Natural killer cell (primary cell): ENCODE measurements at regions not wholly inside any gene's neighbourhood (a gene's known extent, or its start where the extent isn't known, plus 50 kb on each side); places are given as distances from the start of the nearest gene placed in this dataset.

Experiments
- ATAC-seq, 3 donors: fragments of 150-1000 bp in 2 of 3; fragments of 200-7000 bp in 1 of 3; cut with Tn5 transposase; 1 replicate in 1 of 3; 2 replicates in 2 of 3; pipeline ENCODE4 v1.10.0; 2021; ENCODE audit warnings: mild to moderate bottlenecking in 2 of 3, moderate library complexity in 2 of 3
- DNase-seq, 2 donors: peaks; one replicate each; pipeline versions ENCODE4 v3.0.0 to v3.0.0-alpha.2; 2013 to 2021; ENCODE audit warnings: mixed read lengths in 1 of 2
- H3K27ac ChIP-seq: one replicate; pipeline ENCODE4 v1.5.1; 2013; ENCODE audit warnings: mild to moderate bottlenecking, low read length
- H3K27me3 ChIP-seq: one replicate; pipeline ENCODE4 v1.6.1; 2013; ENCODE audit warnings: low read length; ENCODE audit not compliant: control insufficient read depth, insufficient read depth
- H3K36me3 ChIP-seq: one replicate; pipeline ENCODE4 v1.6.1; 2013; ENCODE audit warnings: low read length; ENCODE audit not compliant: control insufficient read depth, insufficient read depth
- H3K4me1 ChIP-seq: one replicate; pipeline ENCODE4 v1.6.1; 2013; ENCODE audit warnings: low read length; ENCODE audit not compliant: control insufficient read depth, insufficient read depth
- H3K4me3 ChIP-seq: one replicate; pipeline ENCODE4 v1.5.1; 2013; ENCODE audit warnings: low read length
- H3K9me3 ChIP-seq: one replicate; pipeline ENCODE4 v1.6.1; 2013; ENCODE audit warnings: low read length; ENCODE audit not compliant: control insufficient read depth, insufficient read depth
- H3K27ac Mint-ChIP-seq, 2 donors: one replicate each; pipeline ENCODE4 v1.8.0; 2022; ENCODE audit warnings: mild to moderate bottlenecking in 2 of 2, mixed read lengths in 2 of 2, moderate library complexity in 1 of 2
- H3K27me3 Mint-ChIP-seq, 2 donors: one replicate each; pipeline ENCODE4 v1.8.0; 2022; ENCODE audit warnings: low read depth in 2 of 2, mixed read lengths in 2 of 2
- H3K36me3 Mint-ChIP-seq: one replicate; pipeline ENCODE4 v1.8.0; 2022; ENCODE audit warnings: mixed read lengths
- H3K4me1 Mint-ChIP-seq, 2 donors: one replicate each; pipeline ENCODE4 v1.8.0; 2022; ENCODE audit warnings: mixed read lengths in 2 of 2
- H3K4me3 Mint-ChIP-seq: one replicate; pipeline ENCODE4 v1.8.0; 2022; ENCODE audit warnings: mild to moderate bottlenecking, moderate library complexity, mixed read lengths
- H3K9me3 Mint-ChIP-seq, 2 donors: one replicate each; pipeline ENCODE4 v1.8.0; 2022; ENCODE audit warnings: mixed read lengths in 2 of 2
- WGBS: methylation state at CpG from one replicate; pipeline ENCODE4 v1.1.7; 2013; ENCODE audit warnings: missing lambda C conversion rate; ENCODE audit not compliant: insufficient coverage; 5-methylcytosine and 5-hydroxymethylcytosine counted together
- intact Hi-C: fragments of 100-400 bp; cut with micrococcal nuclease; formaldehyde crosslinking; loops from one replicate; pipeline ENCODE4 v1.14.2; 2022
- TF ChIP-seq, protein P1 (sequence below): fragments of 200-600 bp; IDR thresholded peaks from one replicate; pipeline ENCODE4 v1.8.0; 2022; ENCODE audit warnings: antibody characterized with exemption

DNA sequence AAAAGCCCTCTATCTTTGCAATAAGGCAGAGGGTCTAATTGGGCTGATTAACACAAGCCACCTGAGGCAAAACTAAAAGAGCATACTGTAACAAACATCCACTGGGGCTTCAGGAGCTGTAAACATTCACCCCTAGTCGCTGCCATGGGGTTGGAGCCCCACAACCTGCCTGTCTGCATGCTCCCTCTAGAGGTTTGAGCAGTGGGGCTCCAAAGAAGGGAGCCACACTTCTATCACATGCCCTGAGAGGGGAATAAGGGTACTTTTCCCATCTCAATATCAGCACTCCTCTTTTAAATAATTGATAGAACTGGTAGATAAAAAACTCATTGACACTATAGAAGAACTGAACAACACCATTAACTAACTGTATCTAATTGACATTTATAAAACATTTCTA lies 130.1 kb upstream of the COX10 start:
- ATAC-seq (no peak), DNase-seq (no peak)
- H3K4me1 Mint-ChIP-seq, result no peaks in the 10 kb centered on the region
- no peak overlapping the region for H3K27ac ChIP-seq
- H3K27ac Mint-ChIP-seq, result no peak overlapping the region
- H3K9me3 ChIP-seq, result peaks cover 4% of the 10 kb centered on the region
- peaks cover 0 to 6% of the 10 kb centered on the region in 2 donors for H3K9me3 Mint-ChIP-seq
- peaks cover 7% of the 10 kb centered on the region for H3K36me3 Mint-ChIP-seq
- no peaks in the 10 kb centered on the region for H3K4me1 ChIP-seq
- intact Hi-C loops, result no loop called here
- TF ChIP-seq, protein P1, sequence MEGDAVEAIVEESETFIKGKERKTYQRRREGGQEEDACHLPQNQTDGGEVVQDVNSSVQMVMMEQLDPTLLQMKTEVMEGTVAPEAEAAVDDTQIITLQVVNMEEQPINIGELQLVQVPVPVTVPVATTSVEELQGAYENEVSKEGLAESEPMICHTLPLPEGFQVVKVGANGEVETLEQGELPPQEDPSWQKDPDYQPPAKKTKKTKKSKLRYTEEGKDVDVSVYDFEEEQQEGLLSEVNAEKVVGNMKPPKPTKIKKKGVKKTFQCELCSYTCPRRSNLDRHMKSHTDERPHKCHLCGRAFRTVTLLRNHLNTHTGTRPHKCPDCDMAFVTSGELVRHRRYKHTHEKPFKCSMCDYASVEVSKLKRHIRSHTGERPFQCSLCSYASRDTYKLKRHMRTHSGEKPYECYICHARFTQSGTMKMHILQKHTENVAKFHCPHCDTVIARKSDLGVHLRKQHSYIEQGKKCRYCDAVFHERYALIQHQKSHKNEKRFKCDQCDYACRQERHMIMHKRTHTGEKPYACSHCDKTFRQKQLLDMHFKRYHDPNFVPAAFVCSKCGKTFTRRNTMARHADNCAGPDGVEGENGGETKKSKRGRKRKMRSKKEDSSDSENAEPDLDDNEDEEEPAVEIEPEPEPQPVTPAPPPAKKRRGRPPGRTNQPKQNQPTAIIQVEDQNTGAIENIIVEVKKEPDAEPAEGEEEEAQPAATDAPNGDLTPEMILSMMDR, result no peak
- no CpG with 5 or more reads among the region's 1 CpG for WGBS
- H3K36me3 ChIP-seq, result no peaks in the 10 kb centered on the region
- no peak overlapping the region for H3K4me3 Mint-ChIP-seq
- H3K4me3 ChIP-seq, result no peak overlapping the region
- no peaks in the 10 kb centered on the region for H3K27me3 ChIP-seq
- no peaks in the 10 kb centered on the region for H3K27me3 Mint-ChIP-seq

DNA sequence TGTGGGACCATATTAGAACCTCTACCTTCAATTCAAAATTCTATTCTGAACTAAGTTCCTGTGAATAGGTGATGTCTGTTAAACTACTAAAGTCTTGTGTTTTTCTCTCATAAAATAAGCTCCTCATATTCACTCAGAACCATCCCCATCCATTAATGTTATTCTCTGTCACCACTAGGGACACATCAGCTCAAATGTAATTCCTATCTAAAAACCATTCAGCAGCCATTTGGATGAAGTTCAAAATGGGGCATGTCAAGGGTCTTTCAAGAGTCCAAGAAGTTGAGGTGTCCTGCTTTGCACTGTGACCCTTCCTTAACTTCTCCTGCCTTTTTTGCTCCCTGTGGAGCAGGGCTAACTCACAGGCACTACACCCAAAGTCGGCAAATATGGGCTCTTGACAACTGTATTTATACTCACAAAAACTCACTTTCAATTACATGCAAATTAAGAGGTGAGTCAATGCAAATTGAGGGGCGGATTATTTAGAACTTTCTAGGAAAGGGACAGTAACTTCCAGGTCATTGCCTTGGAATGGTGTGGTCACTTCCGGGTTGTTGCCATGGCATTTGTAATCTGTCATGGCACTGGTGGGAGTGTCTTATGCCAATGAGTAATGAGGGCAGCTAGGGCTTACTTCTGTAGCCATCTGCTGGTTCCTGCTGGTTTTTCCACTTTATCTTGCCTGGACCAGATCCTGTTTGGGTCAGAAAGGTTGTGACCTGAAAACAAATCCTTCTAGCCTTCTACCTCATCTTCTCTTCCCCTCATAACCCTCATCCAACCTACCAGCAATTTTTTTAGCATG lies 128.2 kb upstream of the COX10 start:
- H3K4me3 ChIP-seq, result no peak overlapping the region
- Mint-ChIP-seq H3K4me1 (no peaks in the 10 kb centered on the region), H3K36me3 (peaks cover 7% of the 10 kb centered on the region), H3K27me3 (no peaks in the 10 kb centered on the region), H3K9me3 (peaks cover 0 to 6% of the 10 kb centered on the region in 2 donors), H3K4me3 (no peak overlapping the region), H3K27ac (no peak overlapping the region)
- TF ChIP-seq, protein P1, result no peak
- peaks cover 4% of the 10 kb centered on the region for H3K9me3 ChIP-seq
- H3K4me1 ChIP-seq, result no peaks in the 10 kb centered on the region
- ATAC-seq, result no peak
- H3K27me3 ChIP-seq, result no peaks in the 10 kb centered on the region
- H3K27ac ChIP-seq, result no peak overlapping the region
- intact Hi-C loops, result no loop called here
- no peak for DNase-seq
- WGBS, result 97% methylated on average over 3 of the region's 3 CpGs
- no peaks in the 10 kb centered on the region for H3K36me3 ChIP-seq

DNA sequence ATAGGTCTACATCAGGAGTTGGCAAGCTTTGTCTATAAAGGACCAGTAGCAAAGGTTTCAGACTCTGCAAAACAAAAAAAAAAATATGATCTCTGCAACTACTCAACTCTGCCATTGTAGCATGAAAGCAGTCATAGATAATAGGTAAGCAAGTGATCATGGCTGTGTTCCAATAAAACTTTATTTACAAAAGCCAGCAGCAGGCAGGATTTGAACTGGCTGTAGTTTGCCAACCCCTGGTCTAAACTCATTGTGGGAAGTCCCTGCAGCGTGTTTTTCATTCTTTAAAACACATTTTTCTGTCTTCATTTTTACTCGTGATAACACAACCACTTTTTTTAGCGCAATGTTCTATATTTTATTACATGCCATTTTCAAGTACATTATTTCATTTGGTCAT lies 127.5 kb upstream of the COX10 start:
- WGBS, result 87% methylated on average over 3 of the region's 3 CpGs
- ATAC-seq (no peak), DNase-seq (no peak)
- Histone ChIP-seq H3K27me3 (no peaks in the 10 kb centered on the region), H3K4me3 (no peak overlapping the region), H3K9me3 (peaks cover 4% of the 10 kb centered on the region), H3K27ac (no peak overlapping the region), H3K4me1 (no peaks in the 10 kb centered on the region), H3K36me3 (no peaks in the 10 kb centered on the region)
- TF ChIP-seq, protein P1, result no peak
- Mint-ChIP-seq H3K4me1 (no peaks in the 10 kb centered on the region), H3K36me3 (peaks cover 7% of the 10 kb centered on the region), H3K9me3 (peaks cover 0 to 6% of the 10 kb centered on the region in 2 donors), H3K27ac (no peak overlapping the region), H3K27me3 (no peaks in the 10 kb centered on the region), H3K4me3 (no peak overlapping the region)
- intact Hi-C loops, result no loop called here

DNA sequence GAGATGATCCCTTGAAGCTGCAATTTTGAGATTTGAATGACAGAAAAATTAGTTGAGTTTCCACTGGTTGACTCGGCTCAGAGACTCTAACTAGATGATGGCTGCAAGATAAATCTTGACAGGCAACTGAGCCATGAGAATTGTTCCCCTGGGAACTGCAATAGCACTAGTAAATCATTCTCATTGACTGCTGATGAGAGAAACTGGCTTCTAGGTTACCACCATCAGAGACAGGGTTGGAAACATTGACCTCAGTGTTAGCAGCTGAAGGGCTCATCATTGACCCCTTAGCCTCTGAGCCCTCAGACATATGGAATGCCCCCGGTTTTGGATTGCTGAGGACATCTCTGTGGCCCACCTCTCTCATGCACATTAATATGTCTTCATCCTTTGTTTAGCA lies 125.4 kb upstream of the COX10 start:
- no peak for DNase-seq
- Mint-ChIP-seq H3K36me3 (peaks cover 7% of the 10 kb centered on the region), H3K27me3 (no peaks in the 10 kb centered on the region), H3K4me1 (no peaks in the 10 kb centered on the region), H3K9me3 (peaks cover 0 to 6% of the 10 kb centered on the region in 2 donors), H3K4me3 (no peak overlapping the region), H3K27ac (no peak overlapping the region)
- Histone ChIP-seq H3K4me3 (no peak overlapping the region), H3K36me3 (no peaks in the 10 kb centered on the region), H3K9me3 (peaks cover 4% of the 10 kb centered on the region), H3K27ac (no peak overlapping the region), H3K27me3 (no peaks in the 10 kb centered on the region), H3K4me1 (no peaks in the 10 kb centered on the region)
- TF ChIP-seq, protein P1, result no peak
- ATAC-seq, result no peak
- 95% methylated on average over 2 of the region's 2 CpGs for WGBS
- intact Hi-C loops, result no loop called here
